ENCODE measurements at regions not wholly inside any gene's neighbourhood (a gene's known extent, or its start where the extent isn't known, plus 50 kb on each side); places are given as distances from the start of the nearest gene placed in this dataset.

- no peak for DNase-seq
Measured at GRCh38 chr19:30775956-30776355, 403.8 kb downstream of the ZNF536 start.

- no peak for DNase-seq
Measured at GRCh38 chr19:30774252-30774766, 402.1 kb downstream of the ZNF536 start.

DNA sequence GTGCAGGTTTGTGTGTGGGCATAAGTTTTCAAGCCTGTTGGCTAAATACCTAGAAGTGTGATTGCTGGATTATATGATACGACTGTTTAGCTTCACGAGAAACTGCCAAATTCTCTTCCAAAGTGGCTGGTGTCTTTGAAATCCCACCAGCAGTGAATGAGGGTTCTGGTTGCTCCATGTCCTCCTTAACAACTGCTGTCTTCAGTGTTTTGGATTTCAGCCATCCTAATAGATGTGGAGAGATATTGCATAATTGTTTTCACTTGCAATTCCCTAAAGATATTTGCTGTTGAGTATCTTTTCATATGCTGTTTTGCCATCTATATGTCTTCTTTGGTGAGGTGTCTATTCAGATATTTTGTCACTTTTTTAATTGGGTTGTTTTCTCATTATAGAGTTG, 390.5 kb downstream of the ZNF536 start:
- DNase-seq = no peak

GRCh38 chr19:30760014-30760413, 387.8 kb downstream of the ZNF536 start:
- DNase-seq = no peak

- DNase-seq = no peak
Measured at GRCh38 chr19:30757837-30758617, 385.8 kb downstream of the ZNF536 start.

DNA sequence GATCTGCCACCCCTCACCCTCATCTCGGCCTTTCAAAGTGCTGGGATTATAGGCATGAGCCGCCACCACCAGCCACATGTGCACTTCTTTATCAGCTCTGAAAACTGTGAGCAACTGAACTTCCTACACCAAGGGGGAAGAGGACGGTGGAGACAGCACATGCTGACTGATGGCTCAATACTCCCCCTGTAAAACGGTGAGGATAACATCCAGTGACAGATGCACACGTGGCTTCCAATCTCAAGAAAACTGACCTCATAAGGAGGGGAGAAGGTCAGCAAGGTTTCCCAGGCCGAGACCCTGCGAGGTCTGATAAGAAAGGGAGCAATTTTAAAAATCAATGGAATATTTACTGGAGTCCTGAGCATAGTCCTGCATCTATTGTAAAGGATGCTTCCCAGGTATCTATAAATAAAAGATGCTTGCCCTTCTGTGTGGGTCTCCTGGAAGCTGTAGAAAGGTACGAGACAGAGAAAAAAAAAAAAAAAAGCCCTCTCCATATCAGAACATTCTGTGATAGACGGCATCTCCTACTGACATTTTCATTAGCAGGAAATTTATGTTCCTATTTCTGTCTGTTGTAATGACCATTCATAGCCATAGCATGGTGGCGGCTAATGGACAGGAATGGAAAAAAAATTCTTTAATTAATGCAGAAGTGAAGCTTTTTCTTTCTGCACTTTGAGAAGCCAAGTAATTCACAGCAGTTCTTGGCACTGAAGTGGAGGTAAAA, 385.1 kb downstream of the ZNF536 start:
- no peak for DNase-seq

DNA sequence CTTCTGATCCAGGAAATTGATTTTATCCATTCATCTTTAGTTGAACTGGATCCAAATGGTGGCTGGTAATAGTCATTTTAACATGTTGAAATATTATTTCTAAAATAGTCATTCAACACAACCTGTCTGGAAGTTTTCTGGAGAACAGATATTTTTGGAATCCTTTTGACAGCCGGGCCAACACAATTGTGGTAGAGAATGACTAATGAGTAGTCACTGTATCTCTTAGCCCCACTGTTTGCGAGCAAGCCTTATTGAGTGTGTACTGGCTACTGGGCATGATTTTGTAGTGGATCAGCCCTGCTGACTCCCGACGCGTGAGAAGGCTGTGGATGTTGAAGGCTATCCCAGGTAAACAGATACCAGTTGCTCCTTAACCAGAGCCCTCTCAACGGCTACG, 383.4 kb downstream of the ZNF536 start:
- DNase-seq = no peak

DNA sequence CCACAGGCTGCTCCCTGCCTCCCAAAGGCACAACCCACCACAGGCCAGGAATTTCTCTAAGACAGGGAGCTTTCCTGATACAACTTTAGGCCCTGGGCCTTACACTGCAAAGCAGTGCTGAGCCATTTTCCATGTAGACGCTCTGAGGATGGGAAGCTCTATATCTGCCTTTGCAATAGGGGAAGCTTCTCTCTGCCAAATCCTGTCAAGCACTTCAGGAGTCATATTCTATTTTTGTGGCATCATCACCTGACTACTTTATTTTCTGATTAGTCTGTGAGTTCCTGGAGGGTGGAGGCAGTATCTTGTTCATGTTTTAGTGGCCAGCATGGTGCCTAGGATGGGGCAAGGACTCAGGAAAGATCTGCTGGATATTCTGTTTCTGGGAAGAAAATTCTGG, 382.0 kb downstream of the ZNF536 start:
- DNase-seq = no peak

DNA sequence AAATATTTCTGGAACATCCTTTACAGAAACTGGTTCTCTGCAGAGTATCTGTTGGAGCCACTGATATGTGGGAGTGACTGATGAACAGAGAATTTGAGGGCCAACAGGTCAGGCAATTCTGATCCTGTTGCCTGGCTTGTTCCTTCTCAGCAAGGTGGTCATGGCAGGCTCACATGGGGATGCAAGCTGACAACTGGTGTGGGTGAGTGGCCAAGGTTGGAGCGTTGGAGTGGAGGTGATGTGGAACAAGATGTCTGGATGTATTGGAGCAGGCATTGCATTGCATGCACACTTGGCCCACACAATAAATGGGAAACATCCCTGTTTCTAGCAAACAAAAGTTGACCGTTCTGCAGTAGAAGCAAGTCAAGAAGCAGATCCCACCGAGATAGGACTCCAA, 380.7 kb downstream of the ZNF536 start:
- DNase-seq = no peak

- no peak for DNase-seq
Measured at GRCh38 chr19:30752201-30752600, 380.0 kb downstream of the ZNF536 start.

GRCh38 chr19:30745476-30745985, 373.3 kb downstream of the ZNF536 start:
- no peak for DNase-seq

DNA sequence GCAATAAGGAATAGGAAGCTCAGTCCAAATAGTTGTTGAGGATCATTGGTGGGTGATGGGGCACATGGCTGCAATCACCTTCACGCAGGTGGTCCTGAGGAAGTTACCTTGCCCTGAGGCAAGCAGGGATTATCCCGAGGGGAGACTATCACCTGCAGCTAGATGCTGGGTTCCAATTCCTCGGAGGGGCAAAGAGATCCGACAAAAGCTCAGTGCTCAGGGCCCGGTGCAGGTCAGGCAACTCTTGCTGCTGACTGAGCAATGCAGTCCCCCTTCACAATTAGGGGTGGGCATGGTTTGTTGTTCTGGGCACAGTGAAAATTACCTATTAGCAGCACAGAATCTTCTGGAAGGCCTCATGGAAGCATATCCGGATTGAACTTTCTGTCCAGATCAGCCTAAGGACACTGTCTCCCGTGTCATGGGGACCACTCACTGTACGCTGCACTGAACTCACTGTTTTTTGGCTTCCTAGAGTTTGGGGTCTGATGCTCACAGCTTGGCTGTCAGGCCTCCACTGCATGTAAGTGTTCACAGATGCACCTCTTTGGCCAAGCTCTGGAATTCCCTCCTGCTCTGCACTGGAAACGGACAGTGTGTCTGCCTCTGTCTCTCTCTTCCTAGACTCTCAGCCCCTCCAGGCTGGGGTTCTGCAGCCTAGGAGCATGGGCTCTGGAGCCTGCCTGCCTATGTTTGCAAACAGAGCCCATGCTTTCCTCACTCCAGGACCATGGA, 372.7 kb downstream of the ZNF536 start:
- no peak for DNase-seq

DNA sequence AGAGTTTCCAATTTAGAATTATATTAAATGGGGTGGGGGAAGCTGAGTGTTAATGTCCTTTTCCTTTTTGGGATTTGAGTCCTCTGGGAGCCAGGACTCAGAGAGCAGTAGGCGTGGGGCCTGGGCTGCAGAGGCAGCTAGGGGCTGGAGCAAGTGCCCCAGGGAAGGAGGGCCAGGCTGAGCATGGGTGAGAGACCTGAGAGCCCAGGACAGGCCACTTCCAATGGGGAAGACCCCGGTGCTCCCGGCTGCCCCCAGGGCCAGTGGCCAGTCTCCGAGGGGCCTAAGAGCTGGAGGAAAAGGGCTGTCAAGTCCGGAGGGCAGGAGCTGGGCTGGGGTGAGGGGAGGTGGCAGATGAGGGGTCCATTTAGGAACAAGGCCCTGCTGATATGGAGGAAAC, 371.5 kb downstream of the ZNF536 start:
- DNase-seq = no peak

GRCh38 chr19:30743011-30743410, 370.8 kb downstream of the ZNF536 start:
- no peak for DNase-seq

- no peak for DNase-seq
Measured at GRCh38 chr19:30742406-30742938, 370.3 kb downstream of the ZNF536 start.

- DNase-seq = no peak
Measured at GRCh38 chr19:30741566-30741965, 369.4 kb downstream of the ZNF536 start.

GRCh38 chr19:30739394-30739793, 367.2 kb downstream of the ZNF536 start:
- no peak for DNase-seq

GRCh38 chr19:30738047-30738446, 365.9 kb downstream of the ZNF536 start:
- no peak for DNase-seq

DNA sequence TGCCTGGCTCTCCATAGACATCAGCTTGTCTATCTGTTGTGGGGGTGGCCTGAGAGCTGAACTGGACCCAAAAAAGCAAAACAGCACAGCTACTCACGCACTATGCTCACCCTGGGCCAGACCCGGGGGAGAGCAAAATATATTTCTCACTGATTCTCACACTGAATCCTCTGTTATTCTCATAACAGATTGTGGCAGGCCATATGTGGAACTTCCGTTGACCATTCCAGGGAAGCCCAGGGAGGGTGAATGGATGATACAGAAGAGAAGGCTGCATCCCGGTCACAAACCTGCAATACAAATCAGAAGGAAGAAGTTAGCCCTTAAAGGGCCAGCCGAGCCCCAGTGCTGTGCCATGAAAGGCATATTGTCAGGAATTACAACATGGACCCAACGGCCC, 362.5 kb downstream of the ZNF536 start:
- no peak for DNase-seq

DNA sequence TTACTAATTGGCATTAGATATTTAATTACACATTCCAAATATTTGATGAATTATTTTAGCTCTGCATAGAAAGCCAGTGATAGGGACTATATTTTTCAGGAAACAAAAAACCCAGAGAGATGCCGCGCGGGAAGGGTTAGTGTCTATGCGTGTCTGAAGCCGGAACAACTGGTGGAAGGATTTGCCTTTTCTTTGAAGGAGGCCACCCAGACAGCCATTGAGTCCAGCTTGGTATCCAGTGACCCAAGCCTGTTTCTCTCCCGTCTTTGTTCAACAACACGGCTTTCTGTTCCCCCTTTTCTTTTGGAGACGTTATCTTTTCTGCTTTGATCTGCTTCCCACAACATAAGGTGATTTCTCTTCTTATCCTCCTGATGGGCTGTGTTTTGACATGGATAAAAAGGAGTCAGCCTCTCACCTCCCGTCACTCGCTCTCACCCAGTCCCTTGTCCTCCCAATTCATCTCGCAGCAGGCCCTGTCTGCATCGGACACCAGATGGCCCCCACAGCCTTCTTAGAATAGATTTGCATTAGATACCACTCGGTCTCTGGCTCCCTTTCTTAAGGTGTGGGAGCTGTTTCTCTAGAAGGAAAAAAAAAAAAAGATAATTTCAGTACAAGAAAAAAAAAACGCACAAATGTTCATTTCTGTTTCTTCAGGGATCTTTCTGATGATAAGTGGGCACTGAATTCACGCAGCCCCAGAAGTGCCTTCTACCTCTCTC, 361.8 kb downstream of the ZNF536 start:
- DNase-seq = no peak

- no peak for DNase-seq
Measured at GRCh38 chr19:30731591-30731990, 359.4 kb downstream of the ZNF536 start.

- DNase-seq = no peak
Measured at GRCh38 chr19:30729451-30729850, 357.3 kb downstream of the ZNF536 start.
